HEK293 (cell line): ENCODE measurements at regions not wholly inside any gene's neighbourhood (a gene's known extent, or its start where the extent isn't known, plus 50 kb on each side); places are given as distances from the start of the nearest gene placed in this dataset.

Experiments used
- CTCF ChIA-PET: fragments of 350-600 bp; formaldehyde crosslinking; extraction: SDS; loops from one replicate; lab custom pipeline; 2021; ENCODE audit warnings: antibody characterized with exemption; lab: Yijun Ruan, JAX
- POLR2A ChIA-PET: fragments of 300-600 bp; formaldehyde crosslinking; extraction: SDS; loops from one replicate; lab custom pipeline; 2020; ENCODE audit warnings: antibody characterized with exemption, inconsistent platforms; lab: Yijun Ruan, JAX
- H3K27ac ChIP-seq: fragments of 200-500 bp; sonication (Bioruptor generic); 2 replicates; pipeline ENCODE4 v1.5.1; 2014; ENCODE audit warnings: low read depth, low read length, control low read depth, inconsistent platforms; ENCODE audit errors: extremely low read depth
- H3K36me3 ChIP-seq, 2 experiments: fragments of 200-500 bp in 1 of 2; sonication (Bioruptor generic) in 1 of 2; 1 replicate in 1 of 2; 2 replicates in 1 of 2; pipeline ENCODE4 v1.5.1; 2014 to 2017; ENCODE audit warnings: inconsistent platforms in 2 of 2, low read length in 2 of 2; ENCODE audit not compliant: control insufficient read depth in 2 of 2, insufficient read depth in 1 of 2
- H3K4me1 ChIP-seq: fragments of 200-500 bp; sonication (Bioruptor generic); 2 replicates; pipeline ENCODE4 v1.5.1; 2014; ENCODE audit warnings: mild to moderate bottlenecking, low read length, inconsistent platforms; ENCODE audit not compliant: control insufficient read depth, insufficient read depth
- H3K4me3 ChIP-seq: 2 replicates; pipeline ENCODE4 v1.5.1; 2011; ENCODE audit warnings: low read depth, mild to moderate bottlenecking, control low read depth, low read length, moderate library complexity
- H3K9me3 ChIP-seq: fragments of 200-500 bp; sonication (Bioruptor generic); 2 replicates; pipeline ENCODE4 v1.5.1; 2014; ENCODE audit warnings: low read depth, low read length, inconsistent platforms; ENCODE audit not compliant: control insufficient read depth, insufficient read depth
- ATF2 ChIP-seq: fragments of 450-650 bp; formaldehyde crosslinking; IDR thresholded peaks from 2 replicates; pipeline ENCODE4 v1.5.1; 2016; ENCODE audit warnings: missing biosample characterization, missing genetic modification characterization, low read depth
- BCL11B ChIP-seq: fragments of 450-650 bp; formaldehyde crosslinking; IDR thresholded peaks from 2 replicates; pipeline ENCODE4 v1.5.1; 2016; ENCODE audit warnings: low read depth, missing biosample characterization, missing genetic modification characterization
- GFI1B ChIP-seq: fragments of 450-650 bp; formaldehyde crosslinking; IDR thresholded peaks from 2 replicates; pipeline ENCODE4 v1.5.1; 2016; ENCODE audit warnings: missing biosample characterization, missing genetic modification characterization
- IKZF3 ChIP-seq: fragments of 450-650 bp; IDR thresholded peaks from 2 replicates; pipeline ENCODE4 v1.5.0; 2018; ENCODE audit warnings: missing biosample characterization, mild to moderate bottlenecking, missing genetic modification characterization, moderate library complexity
- KLF1 ChIP-seq: fragments of 450-650 bp; formaldehyde crosslinking; IDR thresholded peaks from 2 replicates; pipeline ENCODE4 v1.5.1; 2016; ENCODE audit warnings: missing biosample characterization, missing genetic modification characterization
- SCRT2 ChIP-seq: fragments of 450-650 bp; formaldehyde crosslinking; IDR thresholded peaks from 2 replicates; pipeline ENCODE4 v1.5.1; 2016; ENCODE audit warnings: missing biosample characterization, missing genetic modification characterization
- SP3 ChIP-seq: fragments of 450-650 bp; formaldehyde crosslinking; IDR thresholded peaks from 2 replicates; pipeline ENCODE4 v1.5.1; 2016; ENCODE audit warnings: missing biosample characterization, missing genetic modification characterization
- TSHZ1 ChIP-seq: fragments of 450-650 bp; formaldehyde crosslinking; IDR thresholded peaks from 2 replicates; pipeline ENCODE4 v1.5.1; 2016; ENCODE audit warnings: missing biosample characterization, missing genetic modification characterization, borderline replicate concordance
- ZBTB10 ChIP-seq: fragments of 450-650 bp; formaldehyde crosslinking; IDR thresholded peaks from 2 replicates; pipeline ENCODE4 v1.5.1; 2016; ENCODE audit warnings: missing biosample characterization, missing genetic modification characterization
- ZBTB44 ChIP-seq: fragments of 450-650 bp; IDR thresholded peaks from 2 replicates; pipeline ENCODE4 v1.5.1; 2018; ENCODE audit warnings: missing biosample characterization, mild to moderate bottlenecking, missing genetic modification characterization
- ZNF529 ChIP-seq: fragments of 450-650 bp; formaldehyde crosslinking; IDR thresholded peaks from 2 replicates; pipeline ENCODE4 v1.5.1; 2017; ENCODE audit warnings: missing genetic modification characterization, missing biosample characterization; ENCODE audit not compliant: insufficient replicate concordance
- ZNF549 ChIP-seq: fragments of 450-650 bp; IDR thresholded peaks from 2 replicates; pipeline ENCODE4 v1.5.1; 2018; ENCODE audit warnings: missing biosample characterization, missing genetic modification characterization, mild to moderate bottlenecking, inconsistent platforms, moderate library complexity
- ZNF621 ChIP-seq: fragments of 450-650 bp; formaldehyde crosslinking; IDR thresholded peaks from 2 replicates; pipeline ENCODE4 v1.5.1; 2017; ENCODE audit warnings: missing biosample characterization, missing genetic modification characterization
- TF ChIP-seq, protein P1 (sequence below): fragments of 450-650 bp; formaldehyde crosslinking; IDR thresholded peaks from 2 replicates; pipeline ENCODE4 v1.5.1; 2017; ENCODE audit warnings: missing biosample characterization, mild to moderate bottlenecking, missing genetic modification characterization, moderate library complexity
- TF ChIP-seq, protein P2 (sequence below): fragments of 450-650 bp; formaldehyde crosslinking; IDR thresholded peaks from 2 replicates; pipeline ENCODE4 v1.5.1; 2016; ENCODE audit warnings: missing biosample characterization, missing genetic modification characterization

DNA sequence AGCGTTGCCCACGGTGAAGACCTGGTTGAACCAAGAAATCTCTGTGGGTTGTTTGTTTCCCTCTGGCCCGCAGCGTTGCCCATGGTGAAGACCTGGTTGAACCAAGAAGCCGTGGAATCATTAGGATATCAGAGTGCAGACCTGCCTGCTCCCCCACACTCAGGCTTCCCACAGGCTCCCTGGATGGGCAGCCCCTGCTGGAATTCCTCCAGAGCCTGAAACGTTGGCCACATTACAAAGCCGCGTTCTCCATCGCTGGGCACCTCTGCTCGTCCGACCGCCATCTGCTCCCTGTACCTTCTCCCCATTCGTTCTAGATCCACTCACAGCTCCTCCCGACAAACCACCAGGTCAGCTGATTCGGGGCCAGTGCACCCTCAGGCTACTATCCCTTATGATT, 266.9 kb upstream of the SHH start:
- H3K4me3 ChIP-seq, result no peak overlapping the region
- H3K27ac ChIP-seq, result no peak overlapping the region
- ChIA-PET CTCF (no interaction called here), POLR2A (no interaction called here)
- TF ChIP-seq, protein P1, sequence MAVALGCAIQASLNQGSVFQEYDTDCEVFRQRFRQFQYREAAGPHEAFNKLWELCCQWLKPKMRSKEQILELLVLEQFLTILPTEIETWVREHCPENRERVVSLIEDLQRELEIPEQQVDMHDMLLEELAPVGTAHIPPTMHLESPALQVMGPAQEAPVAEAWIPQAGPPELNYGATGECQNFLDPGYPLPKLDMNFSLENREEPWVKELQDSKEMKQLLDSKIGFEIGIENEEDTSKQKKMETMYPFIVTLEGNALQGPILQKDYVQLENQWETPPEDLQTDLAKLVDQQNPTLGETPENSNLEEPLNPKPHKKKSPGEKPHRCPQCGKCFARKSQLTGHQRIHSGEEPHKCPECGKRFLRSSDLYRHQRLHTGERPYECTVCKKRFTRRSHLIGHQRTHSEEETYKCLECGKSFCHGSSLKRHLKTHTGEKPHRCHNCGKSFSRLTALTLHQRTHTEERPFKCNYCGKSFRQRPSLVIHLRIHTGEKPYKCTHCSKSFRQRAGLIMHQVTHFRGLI, result no peak
- no peak for TF ChIP-seq ZNF621 (tag by site-specific recombination)
- TF ChIP-seq, protein P2, sequence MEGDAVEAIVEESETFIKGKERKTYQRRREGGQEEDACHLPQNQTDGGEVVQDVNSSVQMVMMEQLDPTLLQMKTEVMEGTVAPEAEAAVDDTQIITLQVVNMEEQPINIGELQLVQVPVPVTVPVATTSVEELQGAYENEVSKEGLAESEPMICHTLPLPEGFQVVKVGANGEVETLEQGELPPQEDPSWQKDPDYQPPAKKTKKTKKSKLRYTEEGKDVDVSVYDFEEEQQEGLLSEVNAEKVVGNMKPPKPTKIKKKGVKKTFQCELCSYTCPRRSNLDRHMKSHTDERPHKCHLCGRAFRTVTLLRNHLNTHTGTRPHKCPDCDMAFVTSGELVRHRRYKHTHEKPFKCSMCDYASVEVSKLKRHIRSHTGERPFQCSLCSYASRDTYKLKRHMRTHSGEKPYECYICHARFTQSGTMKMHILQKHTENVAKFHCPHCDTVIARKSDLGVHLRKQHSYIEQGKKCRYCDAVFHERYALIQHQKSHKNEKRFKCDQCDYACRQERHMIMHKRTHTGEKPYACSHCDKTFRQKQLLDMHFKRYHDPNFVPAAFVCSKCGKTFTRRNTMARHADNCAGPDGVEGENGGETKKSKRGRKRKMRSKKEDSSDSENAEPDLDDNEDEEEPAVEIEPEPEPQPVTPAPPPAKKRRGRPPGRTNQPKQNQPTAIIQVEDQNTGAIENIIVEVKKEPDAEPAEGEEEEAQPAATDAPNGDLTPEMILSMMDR (tag by site-specific recombination), result no peak
- no peak for TF ChIP-seq KLF1
- TF ChIP-seq ZNF529 (tag by site-specific recombination), result no peak
- TF ChIP-seq ZBTB10, result no peak
- no peak for TF ChIP-seq BCL11B (tag by site-specific recombination)
- no peak for TF ChIP-seq GFI1B
- TF ChIP-seq IKZF3 (tag by site-specific recombination), result no peak
- no peak for TF ChIP-seq ZNF549 (tag by site-specific recombination)
- no peak for TF ChIP-seq ATF2 (tag by site-specific recombination)
- no peak for TF ChIP-seq SP3
- TF ChIP-seq SCRT2 (tag by site-specific recombination), result no peak
- TF ChIP-seq ZBTB44 (tag by site-specific recombination), result no peak
- TF ChIP-seq TSHZ1 (tag by site-specific recombination), result no peak
- no peaks in the 10 kb centered on the region for H3K36me3 ChIP-seq
- no peaks in the 10 kb centered on the region for H3K9me3 ChIP-seq
- H3K4me1 ChIP-seq, result no peaks in the 10 kb centered on the region
